Trophoblast cell (in vitro differentiated cells and primary cell): ENCODE measurements at regions not wholly inside any gene's neighbourhood (a gene's known extent, or its start where the extent isn't known, plus 50 kb on each side); places are given as distances from the start of the nearest gene placed in this dataset.
A peak's percentile ranks its signal among the peaks of the same experiment; 100 is the strongest.

Source experiments
- DNase-seq, 2 donors: peaks; one replicate each; pipeline ENCODE4 v3.0.0-alpha.2; 2016
- H2AFZ ChIP-seq: 2 replicates; pipeline ENCODE4 v1.6.1; 2013; ENCODE audit warnings: low read length, moderate library complexity, mild to moderate bottlenecking; ENCODE audit not compliant: insufficient read depth, poor library complexity
- H2AK5ac ChIP-seq: 2 replicates; pipeline ENCODE4 v1.6.1; 2013; ENCODE audit warnings: mild to moderate bottlenecking, low read length
- H2BK120ac ChIP-seq: 2 replicates; pipeline ENCODE4 v1.6.1; 2013; ENCODE audit warnings: low read length, mild to moderate bottlenecking, moderate library complexity; ENCODE audit not compliant: insufficient read depth, poor library complexity
- H2BK12ac ChIP-seq: 2 replicates; pipeline ENCODE4 v1.6.1; 2013; ENCODE audit warnings: mild to moderate bottlenecking, low read length, moderate library complexity
- H2BK5ac ChIP-seq: 2 replicates; pipeline ENCODE4 v1.6.1; 2013; ENCODE audit warnings: low read length, low read depth, moderate library complexity, mild to moderate bottlenecking; ENCODE audit not compliant: poor library complexity
- H3K14ac ChIP-seq: 2 replicates; pipeline ENCODE4 v1.6.1; 2013; ENCODE audit warnings: mild to moderate bottlenecking, low read length
- H3K18ac ChIP-seq: 2 replicates; pipeline ENCODE4 v1.6.1; 2013; ENCODE audit warnings: mild to moderate bottlenecking, low read length
- H3K23ac ChIP-seq: 2 replicates; pipeline ENCODE4 v1.6.1; 2013; ENCODE audit warnings: low read length
- H3K27ac ChIP-seq: 2 replicates; pipeline ENCODE4 v1.5.1; 2013; ENCODE audit warnings: low read depth, mild to moderate bottlenecking, inconsistent platforms, low read length, moderate library complexity
- H3K27me3 ChIP-seq: 2 replicates; pipeline ENCODE4 v1.6.1; 2013; ENCODE audit warnings: inconsistent platforms, mild to moderate bottlenecking, low read length, moderate library complexity; ENCODE audit not compliant: insufficient read depth
- H3K36me3 ChIP-seq, 2 experiments: 1 replicate in 1 of 2; 2 replicates in 1 of 2; pipeline ENCODE4 v1.6.1; 2013; ENCODE audit warnings: low read length in 2 of 2, mild to moderate bottlenecking in 2 of 2, moderate library complexity in 1 of 2; ENCODE audit not compliant: insufficient read depth in 2 of 2, control insufficient read depth in 1 of 2
- H3K4ac ChIP-seq: 2 replicates; pipeline ENCODE4 v1.6.1; 2013; ENCODE audit warnings: low read depth, mild to moderate bottlenecking, low read length, moderate library complexity
- H3K4me1 ChIP-seq, 2 experiments: 1 replicate in 1 of 2; 2 replicates in 1 of 2; pipeline ENCODE4 v1.6.1; 2013; ENCODE audit warnings: low read length in 2 of 2, mild to moderate bottlenecking in 2 of 2, moderate library complexity in 1 of 2; ENCODE audit not compliant: insufficient read depth in 2 of 2, control insufficient read depth in 1 of 2
- H3K4me2 ChIP-seq: 2 replicates; pipeline ENCODE4 v1.6.1; 2013; ENCODE audit warnings: inconsistent platforms, mild to moderate bottlenecking, low read length, moderate library complexity
- H3K4me3 ChIP-seq: 2 replicates; pipeline ENCODE4 v1.5.1; 2013; ENCODE audit warnings: mild to moderate bottlenecking, low read depth, low read length, inconsistent platforms
- H3K79me1 ChIP-seq: one replicate; pipeline ENCODE4 v1.6.1; 2013; ENCODE audit warnings: low read length
- H3K79me2 ChIP-seq: 2 replicates; pipeline ENCODE4 v1.6.1; 2013; ENCODE audit warnings: low read length, mild to moderate bottlenecking; ENCODE audit not compliant: control insufficient read depth, insufficient read depth, poor library complexity
- H3K9ac ChIP-seq: 2 replicates; pipeline ENCODE4 v1.6.1; 2013; ENCODE audit warnings: mild to moderate bottlenecking, low read length
- H3K9me3 ChIP-seq: 2 replicates; pipeline ENCODE4 v1.6.1; 2013; ENCODE audit warnings: low read depth, mild to moderate bottlenecking, control low read depth, inconsistent platforms, low read length; ENCODE audit not compliant: insufficient read depth
- H4K12ac ChIP-seq: 2 replicates; pipeline ENCODE4 v1.6.1; 2013; ENCODE audit warnings: low read depth, mild to moderate bottlenecking, low read length, moderate library complexity
- H4K8ac ChIP-seq: 2 replicates; pipeline ENCODE4 v1.6.1; 2013; ENCODE audit warnings: low read depth, mild to moderate bottlenecking, low read length, moderate library complexity
- H4K91ac ChIP-seq: one replicate; pipeline ENCODE4 v1.6.1; 2013; ENCODE audit warnings: low read depth, mild to moderate bottlenecking, low read length, moderate library complexity
- WGBS: extraction: QIAGEN DNeasy Blood & Tissue Kit; methylation state at CpG from one replicate; pipeline ENCODE4 v1.1.7; 2013; ENCODE audit warnings: missing lambda C conversion rate; ENCODE audit not compliant: insufficient read length, insufficient coverage; ENCODE audit errors: extremely low coverage; 5-methylcytosine and 5-hydroxymethylcytosine counted together

- H2AK5ac ChIP-seq = no peak overlapping the region
- no peak overlapping the region for H3K4me3 ChIP-seq
- no peak overlapping the region for H4K91ac ChIP-seq
- H3K4ac ChIP-seq = no peak overlapping the region
- no peaks in the 10 kb centered on the region for H3K79me1 ChIP-seq
- H3K27ac ChIP-seq = no peak overlapping the region
- no CpG with 5 or more reads among the region's 2 CpGs for WGBS
- H3K79me2 ChIP-seq = no peaks in the 10 kb centered on the region
- no peak overlapping the region for H3K4me2 ChIP-seq
- no peak overlapping the region for H2BK12ac ChIP-seq
- H3K23ac ChIP-seq = no peak overlapping the region
- no peak overlapping the region for H4K12ac ChIP-seq
- H3K27me3 ChIP-seq = no peaks in the 10 kb centered on the region
- H3K14ac ChIP-seq = no peak overlapping the region
- H4K8ac ChIP-seq = no peak overlapping the region
- H2BK5ac ChIP-seq = no peak overlapping the region
- H3K9ac ChIP-seq = no peak overlapping the region
- peaks cover 4% of the 10 kb centered on the region for H3K9me3 ChIP-seq
- H2BK120ac ChIP-seq = no peak overlapping the region
- peaks cover 0 to 2% of the 10 kb centered on the region in 2 experiments for H3K36me3 ChIP-seq
- DNase-seq = peak in 1 of 2 donors; percentile 18
- no peak overlapping the region for H3K18ac ChIP-seq
- H3K4me1 ChIP-seq = peaks cover 0 to 3% of the 10 kb centered on the region in 2 experiments
- H2AFZ ChIP-seq = no peak overlapping the region
Measured at GRCh38 chr11:120041625-120042024, 96.3 kb downstream of the TRIM29 start.

- Histone ChIP-seq H3K14ac (no peak overlapping the region), H4K12ac (no peak overlapping the region), H3K18ac (no peak overlapping the region), H2BK5ac (no peak overlapping the region), H2AK5ac (no peak overlapping the region), H3K23ac (peak overlapping the region; percentile 56), H2BK12ac (no peak overlapping the region), H3K27me3 (no peaks in the 10 kb centered on the region), H2AFZ (no peak overlapping the region), H3K79me2 (no peaks in the 10 kb centered on the region), H3K4me1 (peaks cover 0 to 3% of the 10 kb centered on the region in 2 experiments), H4K8ac (no peak overlapping the region), H3K4me2 (no peak overlapping the region), H3K4me3 (no peak overlapping the region), H3K9me3 (peaks cover 4% of the 10 kb centered on the region), H3K4ac (no peak overlapping the region), H4K91ac (no peak overlapping the region), H3K79me1 (no peaks in the 10 kb centered on the region), H3K36me3 (peaks cover 0 to 2% of the 10 kb centered on the region in 2 experiments), H3K9ac (no peak overlapping the region), H3K27ac (no peak overlapping the region), H2BK120ac (no peak overlapping the region)
- no CpG with 5 or more reads among the region's 6 CpGs for WGBS
- no peak for DNase-seq
Measured at GRCh38 chr11:120040151-120040840, 97.6 kb downstream of the TRIM29 start.

DNA sequence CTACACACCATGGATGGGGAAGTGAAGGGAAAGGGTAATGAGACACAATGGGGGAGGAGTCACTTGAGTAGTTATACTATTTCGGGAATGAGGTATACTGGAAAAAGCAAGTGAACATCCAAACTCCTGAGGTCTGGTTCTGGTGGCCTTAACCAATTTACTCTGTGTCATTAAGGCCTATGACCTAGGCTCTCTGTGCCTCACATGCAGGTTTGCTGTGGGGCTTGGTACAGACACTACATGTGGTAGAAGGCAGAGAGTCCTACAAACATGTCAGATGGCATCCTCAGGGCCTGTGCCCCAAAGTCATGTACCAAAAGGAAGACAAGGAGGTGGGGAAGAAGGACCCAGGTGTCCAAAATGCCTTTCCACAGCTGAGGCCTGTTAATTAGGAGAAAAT, 98.9 kb downstream of the TRIM29 start:
- Histone ChIP-seq H3K14ac (no peak overlapping the region), H2BK120ac (no peak overlapping the region), H3K9me3 (peaks cover 6% of the 10 kb centered on the region), H3K9ac (no peak overlapping the region), H2BK5ac (no peak overlapping the region), H3K4me2 (no peak overlapping the region), H3K27ac (no peak overlapping the region), H2AK5ac (no peak overlapping the region), H3K4me3 (no peak overlapping the region), H4K12ac (no peak overlapping the region), H2AFZ (no peak overlapping the region), H2BK12ac (no peak overlapping the region), H3K18ac (no peak overlapping the region), H3K23ac (no peak overlapping the region), H3K4ac (no peak overlapping the region), H3K79me2 (no peaks in the 10 kb centered on the region), H3K79me1 (no peaks in the 10 kb centered on the region), H3K27me3 (no peaks in the 10 kb centered on the region), H4K8ac (no peak overlapping the region), H3K4me1 (peaks cover 0 to 3% of the 10 kb centered on the region in 2 experiments), H4K91ac (no peak overlapping the region), H3K36me3 (no peaks in the 10 kb centered on the region)
- WGBS = no CpG with 5 or more reads among the region's 1 CpG
- DNase-seq = no peak

- DNase-seq = no peak
- no peak overlapping the region for H3K4ac ChIP-seq
- H3K79me1 ChIP-seq = no peaks in the 10 kb centered on the region
- H3K23ac ChIP-seq = no peak overlapping the region
- H3K14ac ChIP-seq = no peak overlapping the region
- no peak overlapping the region for H3K4me2 ChIP-seq
- H4K12ac ChIP-seq = no peak overlapping the region
- peak overlapping the region; percentile 50 for H3K9ac ChIP-seq
- H2AFZ ChIP-seq = no peak overlapping the region
- no peak overlapping the region for H3K27ac ChIP-seq
- no peak overlapping the region for H3K18ac ChIP-seq
- no peak overlapping the region for H4K8ac ChIP-seq
- no peak overlapping the region for H2AK5ac ChIP-seq
- H4K91ac ChIP-seq = no peak overlapping the region
- H3K4me3 ChIP-seq = no peak overlapping the region
- WGBS = no CpG with 5 or more reads among the region's 3 CpGs
- no peaks in the 10 kb centered on the region for H3K79me2 ChIP-seq
- H3K36me3 ChIP-seq = no peaks in the 10 kb centered on the region
- peaks cover 0 to 3% of the 10 kb centered on the region in 2 experiments for H3K4me1 ChIP-seq
- H3K27me3 ChIP-seq = no peaks in the 10 kb centered on the region
- H2BK5ac ChIP-seq = no peak overlapping the region
- no peak overlapping the region for H2BK120ac ChIP-seq
- H3K9me3 ChIP-seq = peaks cover 6% of the 10 kb centered on the region
- H2BK12ac ChIP-seq = no peak overlapping the region
Measured at GRCh38 chr11:120037111-120037510, 100.8 kb downstream of the TRIM29 start.
